ENCODE measurements at regions not wholly inside any gene's neighbourhood (a gene's known extent, or its start where the extent isn't known, plus 50 kb on each side); places are given as distances from the start of the nearest gene placed in this dataset.
"Not testable (repeated sequence)": the region's sequence is repeated elsewhere in the genome, so short reads cannot be mapped to it uniquely, and the experiment has no call there.

- DNase-seq (ENCODE audit: low read depth, low spot score): not testable (repeated sequence)
These were observed 108.0 kb upstream of the PLGLB2 start for GRCh38 chr2:87639801-87640440.

GRCh38 chr2:87640961-87641563 lies 106.8 kb upstream of the PLGLB2 start:
- DNase-seq (ENCODE audit: low read depth, low spot score): peak; percentile 61

DNA sequence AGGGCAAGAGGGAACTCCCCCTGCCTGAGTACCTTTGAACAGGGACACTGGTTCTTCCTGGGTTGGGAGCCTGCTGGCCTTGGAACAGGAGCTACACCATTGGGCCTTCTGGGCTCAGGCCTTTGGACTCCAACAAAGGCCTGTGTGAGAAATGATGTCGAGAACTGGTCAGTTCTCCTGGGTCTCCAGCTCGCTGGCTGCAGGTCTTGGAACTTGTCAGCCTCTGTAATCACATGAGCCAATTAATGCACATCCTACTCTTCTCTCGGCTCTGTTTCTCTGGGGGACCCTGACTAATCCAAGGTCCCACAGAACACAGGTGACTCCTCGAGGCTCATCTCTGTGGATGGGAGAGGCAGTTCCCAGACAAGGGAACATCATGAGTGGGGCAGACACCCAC lies 104.7 kb upstream of the PLGLB2 start:
- not testable (repeated sequence) for DNase-seq (ENCODE audit: low read depth, low spot score)

GRCh38 chr2:87647737-87648498 lies 100.0 kb upstream of the PLGLB2 start:
- DNase-seq (ENCODE audit: low read depth, low spot score): peak; percentile 60

DNA sequence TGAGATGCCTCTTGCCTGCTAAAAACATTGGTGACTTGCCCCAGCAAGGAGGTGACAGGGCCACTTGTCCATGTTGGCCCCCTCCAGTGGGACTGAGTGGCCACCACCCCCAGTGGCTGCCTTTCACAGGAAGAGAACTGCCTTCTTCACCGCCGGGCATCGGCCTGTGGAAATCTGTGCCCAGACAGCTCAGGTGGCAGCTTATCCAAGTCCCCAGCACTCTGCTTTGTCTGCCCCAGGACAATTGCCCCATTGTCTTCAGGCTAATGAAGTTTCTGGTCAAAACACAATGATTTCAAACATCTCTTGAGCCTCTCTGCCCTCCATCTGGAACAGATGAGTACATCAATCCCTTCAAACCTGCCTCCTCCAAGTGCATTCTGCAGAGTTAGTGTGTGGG lies 99.1 kb upstream of the PLGLB2 start:
- not testable (repeated sequence) for DNase-seq (ENCODE audit: low read depth, low spot score)

DNA sequence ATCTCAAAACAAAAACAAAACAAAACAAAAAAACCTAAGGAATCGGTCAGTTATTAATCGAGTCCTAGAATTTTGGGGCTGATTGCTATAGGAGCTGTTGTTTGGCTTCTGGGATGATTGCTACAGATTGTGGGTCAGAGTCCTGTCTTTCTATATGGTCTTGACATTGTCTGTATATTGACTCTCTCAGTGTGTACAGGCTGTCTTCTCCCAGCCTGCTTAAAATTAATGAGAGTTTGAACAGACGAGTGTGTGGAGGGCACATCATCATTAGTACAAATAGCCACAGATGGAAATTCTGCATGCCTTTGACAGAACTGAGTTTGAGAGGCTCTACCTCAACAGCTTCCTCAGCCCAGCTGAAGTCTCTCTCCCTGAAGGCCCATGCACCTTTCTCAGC lies 98.0 kb upstream of the PLGLB2 start:
- not testable (repeated sequence) for DNase-seq (ENCODE audit: low read depth, low spot score)

DNA sequence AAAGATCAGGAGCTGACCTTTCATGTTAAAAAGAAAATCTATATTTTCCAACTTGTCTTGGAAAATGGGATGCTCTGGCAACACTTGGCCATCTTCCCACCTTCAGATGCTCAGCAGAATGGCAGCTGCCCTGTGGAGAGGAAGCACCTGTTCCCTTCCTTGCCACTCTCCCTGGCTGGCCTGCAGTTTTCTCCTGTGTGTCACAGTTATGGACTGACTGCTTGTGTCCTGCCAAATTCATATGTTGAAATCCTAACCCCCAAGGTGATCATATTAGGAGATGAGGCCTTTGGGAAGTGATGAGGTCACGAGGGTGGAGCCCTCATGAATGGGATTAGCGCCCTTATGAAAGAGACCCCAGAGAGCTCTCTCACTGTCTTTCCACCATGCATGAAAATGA lies 97.0 kb upstream of the PLGLB2 start:
- DNase-seq (ENCODE audit: low read depth, low spot score): not testable (repeated sequence)

DNA sequence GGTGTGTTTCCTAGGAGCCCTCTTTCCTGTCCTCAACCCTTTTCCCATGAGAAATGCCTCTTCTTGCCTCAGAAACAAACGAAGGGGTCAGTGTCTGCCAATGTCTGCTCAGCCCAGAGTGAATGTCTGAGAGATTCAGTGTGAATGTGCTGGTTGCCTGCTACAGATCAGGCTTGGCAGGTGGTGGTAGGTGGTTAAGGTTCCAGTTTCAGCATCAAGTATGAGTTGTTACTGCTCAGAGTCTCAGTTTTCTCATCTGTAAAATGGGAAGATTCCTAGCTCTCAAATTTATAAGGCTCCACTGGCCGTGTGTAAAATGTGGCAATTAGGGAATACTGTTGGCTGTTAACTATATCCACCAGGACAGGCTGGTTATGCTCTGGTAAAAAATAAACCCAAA lies 96.3 kb upstream of the PLGLB2 start:
- not testable (repeated sequence) for DNase-seq (ENCODE audit: low read depth, low spot score)

GRCh38 chr2:87653373-87653772 lies 94.5 kb upstream of the PLGLB2 start:
- DNase-seq (ENCODE audit: low read depth, low spot score): not testable (repeated sequence)

GRCh38 chr2:87654136-87654814 lies 93.6 kb upstream of the PLGLB2 start:
- DNase-seq (ENCODE audit: low read depth, low spot score): not testable (repeated sequence)

- not testable (repeated sequence) for DNase-seq (ENCODE audit: low read depth, low spot score)
These were observed 90.0 kb upstream of the PLGLB2 start for GRCh38 chr2:87657915-87658314.

DNA sequence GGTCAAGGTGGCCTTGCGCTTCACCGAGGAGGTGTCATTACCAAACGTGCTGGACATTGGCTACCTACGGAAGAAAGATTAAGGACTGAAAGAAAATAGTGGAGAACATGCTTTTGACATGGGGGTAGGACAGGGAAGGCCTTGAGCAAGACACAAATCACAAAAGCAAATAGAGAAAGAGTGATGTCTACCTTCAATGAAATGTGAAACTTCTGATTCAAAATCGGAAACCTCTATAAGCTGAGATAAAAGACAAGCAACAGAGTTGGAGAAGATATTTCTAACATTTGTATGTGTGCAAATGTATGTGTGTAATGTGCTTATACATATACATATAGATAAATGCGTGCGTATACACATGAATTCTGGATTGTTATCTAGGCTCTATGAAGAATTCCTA lies 89.5 kb upstream of the PLGLB2 start:
- not testable (repeated sequence) for DNase-seq (ENCODE audit: low read depth, low spot score)

DNA sequence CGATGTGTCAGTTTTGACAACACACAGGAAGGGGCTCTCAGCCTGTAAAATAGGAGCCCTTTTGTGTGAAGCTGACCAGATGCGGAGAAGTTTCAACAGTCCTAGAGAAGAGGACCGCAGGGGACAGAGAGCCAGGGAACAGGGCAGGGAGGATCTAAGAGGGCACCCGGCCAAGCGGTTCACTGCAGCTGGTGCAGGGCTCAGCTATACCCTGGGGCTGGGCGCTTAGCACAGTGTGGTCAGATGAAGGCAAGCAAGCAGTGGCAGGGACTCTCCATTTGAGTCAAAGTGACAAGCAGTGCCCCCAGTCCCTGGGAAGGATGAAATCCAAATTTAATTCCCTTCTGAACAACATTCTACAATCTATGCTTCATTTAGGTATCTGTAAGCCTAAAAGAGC lies 88.9 kb upstream of the PLGLB2 start:
- not testable (repeated sequence) for DNase-seq (ENCODE audit: low read depth, low spot score)

DNA sequence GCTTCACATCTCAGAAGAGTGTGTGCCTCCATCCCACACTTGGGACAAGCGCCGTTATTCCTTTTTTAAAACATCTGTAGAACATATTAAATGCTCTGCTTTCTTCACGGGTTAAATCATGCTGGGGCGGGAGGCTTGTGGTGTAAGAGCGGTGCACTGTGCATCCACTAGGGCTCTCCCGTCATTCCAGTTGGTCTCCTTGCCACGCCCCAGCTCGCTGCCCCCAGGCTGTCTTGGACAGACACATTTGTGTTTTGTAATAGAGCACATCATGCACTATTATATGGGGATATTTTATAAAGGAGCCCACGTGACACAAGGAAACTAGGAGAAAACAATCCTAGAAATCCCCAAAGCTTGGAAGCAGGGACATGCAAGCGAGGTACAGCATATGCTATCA lies 87.7 kb upstream of the PLGLB2 start:
- not testable (repeated sequence) for DNase-seq (ENCODE audit: low read depth, low spot score)

DNA sequence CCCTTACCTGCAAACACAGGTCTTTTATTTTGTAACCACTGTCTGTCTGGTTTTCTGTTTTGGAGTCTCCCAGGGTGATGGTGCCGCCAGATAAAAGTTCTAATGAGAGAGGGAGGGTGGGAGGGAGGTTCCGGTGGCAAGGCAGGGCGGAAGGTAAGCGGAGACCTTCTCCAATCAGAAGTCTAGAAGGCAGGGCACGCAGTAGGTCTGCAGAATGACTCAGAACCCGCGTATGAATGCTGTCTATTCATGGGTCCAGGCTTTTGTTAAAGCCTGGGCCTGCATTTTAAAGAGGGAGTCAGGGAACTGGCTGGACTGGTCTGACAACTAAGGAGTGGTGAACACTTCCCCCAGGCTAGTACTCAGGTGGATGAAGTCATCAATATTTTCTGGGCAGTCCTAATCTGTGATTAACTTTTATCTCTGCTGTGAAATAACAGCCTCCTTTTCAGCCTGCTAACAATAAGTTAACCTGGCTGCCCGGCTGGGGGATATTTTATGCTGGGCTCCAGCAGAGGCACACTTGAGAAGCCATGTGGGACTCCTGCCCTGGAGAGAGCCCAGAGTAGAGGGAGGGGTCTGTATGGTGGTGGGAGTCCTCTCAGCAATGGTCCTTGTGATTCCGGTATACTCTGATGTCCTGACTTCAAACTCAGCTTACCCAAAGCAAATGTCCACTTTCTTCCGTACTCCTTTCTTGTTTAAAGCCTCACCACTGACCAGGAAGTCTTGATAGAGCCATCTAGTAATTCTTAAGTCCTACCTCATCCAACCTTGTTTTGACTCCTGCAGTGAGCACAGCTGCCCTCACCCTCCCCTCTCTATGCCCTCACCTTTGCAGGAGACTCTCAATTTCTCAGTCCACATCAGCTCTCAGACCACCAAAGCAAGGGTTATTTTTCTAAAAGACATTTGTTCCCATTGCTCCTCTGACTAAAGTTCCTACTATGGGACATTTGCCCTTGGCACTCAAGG lies 85.3 kb upstream of the PLGLB2 start:
- not testable (repeated sequence) for DNase-seq (ENCODE audit: low read depth, low spot score)

GRCh38 chr2:87663347-87663746 lies 84.5 kb upstream of the PLGLB2 start:
- not testable (repeated sequence) for DNase-seq (ENCODE audit: low read depth, low spot score)

- not testable (repeated sequence) for DNase-seq (ENCODE audit: low read depth, low spot score)
These were observed 80.9 kb upstream of the PLGLB2 start for GRCh38 chr2:87667027-87667426.

DNA sequence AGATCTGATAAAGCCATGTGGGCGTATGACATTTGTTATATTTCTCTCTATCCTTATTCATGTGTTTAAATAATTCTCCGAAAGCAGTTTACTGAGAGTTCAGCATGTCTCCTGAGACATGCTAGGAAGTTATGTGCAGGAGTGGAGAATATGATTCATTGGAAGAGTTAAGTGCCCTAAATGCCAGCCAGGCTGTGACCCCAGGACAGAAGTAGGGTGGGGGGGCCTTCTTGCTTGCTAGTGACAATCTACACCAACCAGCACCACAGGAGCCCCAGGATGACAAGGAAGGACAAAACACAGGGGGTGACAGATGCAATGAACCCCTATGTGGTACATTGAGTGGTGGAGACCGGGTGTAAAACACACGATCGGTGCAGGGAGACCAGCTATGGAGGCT lies 79.5 kb upstream of the PLGLB2 start:
- DNase-seq (ENCODE audit: low read depth, low spot score): not testable (repeated sequence)

GRCh38 chr2:87669633-87670231 lies 78.2 kb upstream of the PLGLB2 start:
- DNase-seq (ENCODE audit: low read depth, low spot score): not testable (repeated sequence)

DNA sequence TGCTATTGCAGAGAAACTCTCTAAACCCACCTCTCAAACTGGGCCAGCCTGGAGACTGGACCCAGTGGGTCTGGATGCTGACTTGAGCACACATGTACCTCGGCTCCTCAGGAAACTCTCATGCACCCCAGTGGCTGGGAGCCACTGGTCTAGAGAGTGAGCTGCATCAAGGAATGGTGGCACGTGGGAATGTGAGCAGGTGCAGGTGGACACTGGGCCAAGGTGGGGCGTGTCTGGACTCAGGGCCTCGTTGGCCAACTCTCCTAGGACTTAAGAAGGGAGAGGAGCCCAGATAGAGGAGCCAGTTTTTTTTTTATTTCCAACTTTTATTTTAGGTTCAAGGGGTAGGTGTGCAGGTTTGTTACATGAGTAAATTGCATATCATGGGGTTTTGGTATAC lies 75.5 kb upstream of the PLGLB2 start:
- not testable (repeated sequence) for DNase-seq (ENCODE audit: low read depth, low spot score)
